Umbilical cord (tissue), 1 donor: ENCODE measurements at regions not wholly inside any gene's neighbourhood (a gene's known extent, or its start where the extent isn't known, plus 50 kb on each side); places are given as distances from the start of the nearest gene placed in this dataset.

Source experiments
- DNase-seq: peaks from one replicate; pipeline ENCODE4 v3.0.0-alpha.2; 2015; ENCODE audit warnings: low spot score

DNA sequence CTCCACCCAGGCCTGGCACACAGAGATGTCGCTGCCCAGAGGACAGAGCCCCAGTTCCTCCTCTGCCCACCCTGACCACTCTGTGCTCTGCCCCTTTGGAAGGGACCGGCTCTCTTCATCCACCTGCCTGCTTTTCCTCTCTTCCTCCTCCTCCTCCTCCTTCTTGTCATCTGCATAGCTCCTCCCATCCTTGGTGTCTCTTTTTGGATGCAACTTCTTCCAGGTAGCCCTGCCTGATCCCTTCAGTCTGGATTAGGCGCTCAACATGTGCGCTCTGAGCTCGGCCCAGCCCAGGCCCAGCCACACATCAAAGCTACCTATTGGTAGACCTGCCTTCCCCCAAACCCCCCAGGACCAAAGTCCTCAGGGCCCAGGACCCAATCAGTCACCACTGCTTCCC, 52.6 kb upstream of the RXRA start:
- no peak for DNase-seq

DNA sequence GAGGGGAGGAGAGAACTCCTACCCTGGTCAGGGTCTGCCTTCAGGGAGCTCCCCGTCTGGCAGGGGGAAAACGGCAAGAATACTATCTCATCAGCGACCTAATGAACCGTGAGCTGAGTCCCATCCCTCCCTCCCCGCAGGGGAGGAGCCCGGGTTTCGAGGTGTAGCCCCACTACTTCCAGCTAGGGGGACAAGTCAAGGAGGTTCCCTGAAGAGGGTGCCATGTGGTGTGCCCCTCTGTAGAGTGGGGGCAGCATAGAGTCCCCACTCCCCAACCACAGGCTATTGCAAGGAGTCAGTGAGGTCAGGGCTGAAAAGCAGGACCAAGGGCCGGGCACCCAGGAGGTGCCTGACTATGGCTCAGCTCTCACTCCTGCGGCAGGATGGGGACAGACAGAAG, 50.9 kb upstream of the RXRA start:
- no peak for DNase-seq

DNA sequence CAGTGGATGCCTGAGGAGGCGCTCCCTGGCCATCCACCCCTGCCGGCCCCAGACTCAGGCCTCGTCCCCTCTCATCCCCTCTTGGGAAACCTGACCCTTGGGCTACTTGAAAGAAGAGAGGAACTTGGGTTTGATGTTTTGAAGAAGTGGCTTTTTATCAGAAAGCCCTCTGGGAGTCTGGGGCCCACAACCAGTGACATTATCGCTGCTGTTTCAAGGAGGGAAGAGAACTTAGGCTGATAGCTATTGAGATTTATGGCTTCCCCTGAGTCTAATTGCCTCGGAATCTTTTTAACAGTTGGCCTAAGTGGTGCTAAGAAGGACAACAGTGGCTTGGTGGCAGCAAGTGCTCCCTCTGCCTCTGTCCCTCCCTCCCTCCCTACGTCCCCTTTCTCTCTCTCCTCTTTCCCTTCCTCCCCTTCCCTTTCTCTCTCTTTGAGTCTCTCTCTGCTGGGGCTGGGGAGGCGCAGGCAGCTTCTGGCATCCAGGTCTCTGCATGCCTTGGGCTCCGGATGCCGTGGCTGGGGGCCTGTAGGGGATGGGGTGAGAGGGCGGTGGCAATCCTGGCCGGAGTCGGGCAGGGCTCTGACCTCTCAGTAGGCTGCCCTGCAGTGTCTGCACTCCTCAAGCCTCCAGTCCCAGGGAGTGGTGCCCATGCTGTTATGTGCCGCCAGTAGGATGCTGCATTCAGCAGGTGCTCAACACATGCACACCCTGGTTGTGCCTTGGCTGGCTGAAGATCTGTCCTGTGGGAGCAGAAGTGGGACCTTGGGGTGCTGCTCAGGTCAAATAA, 49.6 kb upstream of the RXRA start:
- peak; percentile 31 for DNase-seq
